ENCODE measurements at regions not wholly inside any gene's neighbourhood (a gene's known extent, or its start where the extent isn't known, plus 50 kb on each side); places are given as distances from the start of the nearest gene placed in this dataset.

GRCh38 chr2:235320326-235320725 is 173.5 kb upstream of the AGAP1 start:
- no peaks in the 10 kb centered on the region for H3K9me3 ChIP-seq (ENCODE audit: severe bottlenecking)
- H3K36me3 ChIP-seq (ENCODE audit: low read depth), result no peaks in the 10 kb centered on the region
- H3K27ac ChIP-seq (ENCODE audit: poor library complexity, severe bottlenecking), result no peak overlapping the region
- ATAC-seq (ENCODE audit: low read depth), result no peak
- no peaks in the 10 kb centered on the region for H3K27me3 ChIP-seq (ENCODE audit: insufficient read depth, poor library complexity, severe bottlenecking)
- TF ChIP-seq CTCF (IDR thresholded peaks at IDR 0.05; ENCODE audit: poor library complexity, severe bottlenecking), result no peak
- no peak overlapping the region for H3K4me3 ChIP-seq (ENCODE audit: severe bottlenecking)
- peaks cover 7% of the 10 kb centered on the region for H3K4me1 ChIP-seq (ENCODE audit: insufficient read depth, poor library complexity, severe bottlenecking)
- DNase-seq (ENCODE audit: low spot score), result no peak

GRCh38 chr2:235324324-235324723 is 169.5 kb upstream of the AGAP1 start:
- no peak for ATAC-seq (ENCODE audit: low read depth)
- no peak for DNase-seq (ENCODE audit: low spot score)
- H3K4me3 ChIP-seq (ENCODE audit: severe bottlenecking), result no peak overlapping the region
- no peaks in the 10 kb centered on the region for H3K27me3 ChIP-seq (ENCODE audit: insufficient read depth, poor library complexity, severe bottlenecking)
- H3K4me1 ChIP-seq (ENCODE audit: insufficient read depth, poor library complexity, severe bottlenecking), result peaks cover 10% of the 10 kb centered on the region
- no peaks in the 10 kb centered on the region for H3K36me3 ChIP-seq (ENCODE audit: low read depth)
- H3K27ac ChIP-seq (ENCODE audit: poor library complexity, severe bottlenecking), result no peak overlapping the region
- no peak for TF ChIP-seq CTCF (IDR thresholded peaks at IDR 0.05; ENCODE audit: poor library complexity, severe bottlenecking)
- no peaks in the 10 kb centered on the region for H3K9me3 ChIP-seq (ENCODE audit: severe bottlenecking)

GRCh38 chr2:235325151-235325550 is 168.7 kb upstream of the AGAP1 start:
- ATAC-seq (ENCODE audit: low read depth), result peak; percentile 57; the same call in 2 of the 3 replicates
- no peak for TF ChIP-seq CTCF (IDR thresholded peaks at IDR 0.05; ENCODE audit: poor library complexity, severe bottlenecking)

GRCh38 chr2:235328991-235329390 is 164.9 kb upstream of the AGAP1 start:
- no peak for ATAC-seq (ENCODE audit: low read depth)
- TF ChIP-seq CTCF (IDR thresholded peaks at IDR 0.05; ENCODE audit: poor library complexity, severe bottlenecking), result no peak
- Histone ChIP-seq H3K27me3 (ENCODE audit: insufficient read depth, poor library complexity, severe bottlenecking) (no peaks in the 10 kb centered on the region), H3K27ac (ENCODE audit: poor library complexity, severe bottlenecking) (no peak overlapping the region), H3K36me3 (ENCODE audit: low read depth) (no peaks in the 10 kb centered on the region), H3K4me1 (ENCODE audit: insufficient read depth, poor library complexity, severe bottlenecking) (peaks cover 19% of the 10 kb centered on the region), H3K9me3 (ENCODE audit: severe bottlenecking) (no peaks in the 10 kb centered on the region), H3K4me3 (ENCODE audit: severe bottlenecking) (no peak overlapping the region)
- no peak for DNase-seq (ENCODE audit: low spot score)

More at GRCh38 chr2:235325151-235325550, 168.7 kb upstream of the AGAP1 start:
- Histone ChIP-seq H3K27me3 (ENCODE audit: insufficient read depth, poor library complexity, severe bottlenecking) (no peaks in the 10 kb centered on the region), H3K4me1 (ENCODE audit: insufficient read depth, poor library complexity, severe bottlenecking) (peaks cover 10% of the 10 kb centered on the region), H3K27ac (ENCODE audit: poor library complexity, severe bottlenecking) (no peak overlapping the region), H3K36me3 (ENCODE audit: low read depth) (no peaks in the 10 kb centered on the region), H3K4me3 (ENCODE audit: severe bottlenecking) (no peak overlapping the region), H3K9me3 (ENCODE audit: severe bottlenecking) (no peaks in the 10 kb centered on the region)
- no peak for DNase-seq (ENCODE audit: low spot score)

GRCh38 chr2:235330775-235331451 is 162.9 kb upstream of the AGAP1 start:
- peak; percentile 89 for DNase-seq (ENCODE audit: low spot score)
- peaks cover 9% of the 10 kb centered on the region for H3K4me1 ChIP-seq (ENCODE audit: insufficient read depth, poor library complexity, severe bottlenecking)

More at GRCh38 chr2:235330775-235331451, 162.9 kb upstream of the AGAP1 start:
- no peaks in the 10 kb centered on the region for H3K27me3 ChIP-seq (ENCODE audit: insufficient read depth, poor library complexity, severe bottlenecking)
- TF ChIP-seq CTCF (IDR thresholded peaks at IDR 0.05; ENCODE audit: poor library complexity, severe bottlenecking), result no peak
- peak; percentile 98 for ATAC-seq (ENCODE audit: low read depth)
- no peaks in the 10 kb centered on the region for H3K9me3 ChIP-seq (ENCODE audit: severe bottlenecking)
- no peaks in the 10 kb centered on the region for H3K36me3 ChIP-seq (ENCODE audit: low read depth)
- no peak overlapping the region for H3K4me3 ChIP-seq (ENCODE audit: severe bottlenecking)
- H3K27ac ChIP-seq (ENCODE audit: poor library complexity, severe bottlenecking), result peak overlapping the region; percentile 58
